K562 (cell line): ENCODE measurements at regions not wholly inside any gene's neighbourhood (a gene's known extent, or its start where the extent isn't known, plus 50 kb on each side); places are given as distances from the start of the nearest gene placed in this dataset.

Experiments used
- GTF2E2 ChIP-seq: fragments of 200-800 bp; sonication (Bioruptor generic); IDR thresholded peaks from 2 replicates; pipeline ENCODE4 v1.6.1; 2016; ENCODE audit warnings: missing genetic modification characterization, missing compliant biosample characterization
- MCM2 ChIP-seq: fragments of 450-650 bp; IDR thresholded peaks from 2 replicates; pipeline ENCODE4 v1.6.1; 2017; ENCODE audit warnings: low read depth, mild to moderate bottlenecking
- NR2C1 ChIP-seq, 2 experiments: fragments of 450-650 bp; IDR thresholded peaks; 2 replicates each; pipeline ENCODE4 v1.6.1; 2017; ENCODE audit warnings: mild to moderate bottlenecking in 2 of 2, antibody characterized with exemption in 1 of 2, inconsistent platforms in 1 of 2, missing compliant biosample characterization in 1 of 2, missing genetic modification characterization in 1 of 2
- OTX1 ChIP-seq: fragments of 450-650 bp; formaldehyde crosslinking; IDR thresholded peaks from 2 replicates; pipeline ENCODE4 v1.4.0; 2022; ENCODE audit warnings: mild to moderate bottlenecking
- POLR2AphosphoS2 ChIP-seq: IDR thresholded peaks from 2 replicates; pipeline ENCODE4 v1.6.1; 2012; ENCODE audit warnings: low read length, improper control_type of control experiment
- SMAD3 ChIP-seq: fragments of 450-650 bp; formaldehyde crosslinking; conservative IDR thresholded peaks from 2 replicates; pipeline ENCODE4 v1.4.0; 2020; ENCODE audit warnings: mild to moderate bottlenecking
- ZBTB5 ChIP-seq: fragments of 450-650 bp; IDR thresholded peaks from 2 replicates; pipeline ENCODE4 v1.6.1; 2017; ENCODE audit warnings: antibody characterized with exemption
- TF ChIP-seq, protein P1 (sequence below): fragments of 250-450 bp; sonication (Bioruptor Pico); IDR thresholded peaks from 2 replicates; pipeline ENCODE4 v1.4.0; 2020

GRCh38 chr6:169867751-169868191 is 116.3 kb downstream of the ERMARD start (continued):
- TF ChIP-seq SMAD3 (CRISPR knock-in tag) (no peak), POLR2AphosphoS2 (no peak), NR2C1 (IDR thresholded peaks at IDR 0.05) (no peak), NR2C1 (tag; IDR thresholded peaks at IDR 0.05) (no peak), MCM2 (no peak), GTF2E2 (tag) (no peak), ZBTB5 (no peak), OTX1 (CRISPR knock-in tag) (no peak)
- TF ChIP-seq, protein P1, sequence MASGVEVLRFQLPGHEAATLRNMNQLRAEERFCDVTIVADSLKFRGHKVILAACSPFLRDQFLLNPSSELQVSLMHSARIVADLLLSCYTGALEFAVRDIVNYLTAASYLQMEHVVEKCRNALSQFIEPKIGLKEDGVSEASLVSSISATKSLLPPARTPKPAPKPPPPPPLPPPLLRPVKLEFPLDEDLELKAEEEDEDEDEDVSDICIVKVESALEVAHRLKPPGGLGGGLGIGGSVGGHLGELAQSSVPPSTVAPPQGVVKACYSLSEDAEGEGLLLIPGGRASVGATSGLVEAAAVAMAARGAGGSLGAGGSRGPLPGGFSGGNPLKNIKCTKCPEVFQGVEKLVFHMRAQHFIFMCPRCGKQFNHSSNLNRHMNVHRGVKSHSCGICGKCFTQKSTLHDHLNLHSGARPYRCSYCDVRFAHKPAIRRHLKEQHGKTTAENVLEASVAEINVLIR (CRISPR knock-in tag) = no peak
